ENCODE measurements at regions not wholly inside any gene's neighbourhood (a gene's known extent, or its start where the extent isn't known, plus 50 kb on each side); places are given as distances from the start of the nearest gene placed in this dataset.

DNA sequence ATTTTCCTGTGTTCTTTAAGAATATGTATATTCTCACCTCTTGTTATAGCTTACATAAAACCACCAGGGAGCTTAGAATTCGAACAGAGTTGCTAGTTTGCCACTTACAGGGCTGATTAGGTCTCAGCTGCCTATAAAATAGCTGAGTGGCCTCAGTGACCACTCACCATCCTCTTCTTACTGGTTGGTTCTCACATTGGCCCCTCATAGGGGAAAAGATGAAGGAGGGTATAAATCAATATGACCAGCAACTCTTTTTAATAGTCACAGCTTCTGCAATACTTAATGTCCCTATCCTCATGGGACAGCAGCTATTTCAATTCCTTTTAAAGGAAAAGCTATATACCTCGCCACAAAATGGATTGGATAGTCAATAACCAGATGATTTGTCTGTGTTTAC lies 199.4 kb upstream of the CDH20 start:
- Histone ChIP-seq H3K9me3 (replicated peaks; ENCODE audit: insufficient read depth, low read length) (no peaks in the 10 kb centered on the region), H3K36me3 (replicated peaks; ENCODE audit: insufficient read depth, low read length) (no peaks in the 10 kb centered on the region), H3K9ac (ENCODE audit: low read length) (no peak overlapping the region), H3F3A (ENCODE audit: insufficient read depth, low read length) (no peaks in the 10 kb centered on the region), H2AFZ (ENCODE audit: low read length) (no peak overlapping the region), H3K4me3 (ENCODE audit: low read length) (no peak overlapping the region), H3K79me2 (ENCODE audit: low read length) (no peaks in the 10 kb centered on the region), H3K27me3 (replicated peaks; ENCODE audit: insufficient read depth, low read length) (no peaks in the 10 kb centered on the region), H3K27ac (ENCODE audit: low read length) (no peak overlapping the region), H4K20me1 (ENCODE audit: insufficient read depth, low read length) (no peaks in the 10 kb centered on the region), H3K9me2 (replicated peaks; ENCODE audit: insufficient read depth, low read length) (no peaks in the 10 kb centered on the region), H3K4me1 (ENCODE audit: low read length) (no peaks in the 10 kb centered on the region), H3K4me2 (ENCODE audit: low read depth, low read length) (no peak overlapping the region)
- TF ChIP-seq EZH2phosphoT487 (IDR thresholded peaks at IDR 0.05; ENCODE audit: low read length) (no peak), EZH2 (optimal IDR thresholded peaks at IDR 0.05; ENCODE audit: low read depth, low read length) (no peak), CTCF (IDR thresholded peaks at IDR 0.05; ENCODE audit: low read length) (no peak)
- no peak for DNase-seq

DNA sequence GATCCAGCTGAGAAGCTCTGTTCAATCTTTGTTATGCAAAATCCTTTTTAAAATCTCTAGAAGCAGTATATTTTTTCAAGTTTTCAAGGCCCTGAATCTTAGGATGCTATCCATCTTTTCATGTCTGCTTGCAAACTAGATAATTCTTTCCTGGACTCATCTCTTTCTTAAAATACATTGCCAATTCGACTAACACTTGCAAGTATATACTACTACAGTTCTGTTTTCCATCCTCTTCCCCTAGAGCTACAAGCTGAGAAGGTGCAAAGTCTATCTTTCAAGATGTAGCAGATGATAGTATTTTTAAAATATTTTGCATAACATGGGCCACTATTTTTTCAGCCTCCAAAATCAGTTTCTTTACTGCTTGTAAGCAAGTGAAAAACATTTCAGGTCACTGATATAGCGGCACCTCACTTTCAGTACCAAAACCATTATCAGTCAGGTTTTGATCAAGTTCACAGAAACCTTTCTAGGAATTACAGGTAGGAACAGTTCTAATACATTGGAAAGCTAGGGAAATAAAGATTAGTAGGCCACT lies 196.4 kb upstream of the CDH20 start:
- Histone ChIP-seq H2AFZ (ENCODE audit: low read length) (no peak overlapping the region), H3K4me3 (ENCODE audit: low read length) (no peak overlapping the region), H3K27me3 (replicated peaks; ENCODE audit: insufficient read depth, low read length) (no peaks in the 10 kb centered on the region), H3K4me2 (ENCODE audit: low read depth, low read length) (no peak overlapping the region), H4K20me1 (ENCODE audit: insufficient read depth, low read length) (no peaks in the 10 kb centered on the region), H3K9ac (ENCODE audit: low read length) (no peak overlapping the region), H3K9me2 (replicated peaks; ENCODE audit: insufficient read depth, low read length) (no peaks in the 10 kb centered on the region), H3K27ac (ENCODE audit: low read length) (no peak overlapping the region), H3K9me3 (replicated peaks; ENCODE audit: insufficient read depth, low read length) (no peaks in the 10 kb centered on the region), H3K4me1 (ENCODE audit: low read length) (no peaks in the 10 kb centered on the region), H3K36me3 (replicated peaks; ENCODE audit: insufficient read depth, low read length) (no peaks in the 10 kb centered on the region), H3F3A (ENCODE audit: insufficient read depth, low read length) (no peaks in the 10 kb centered on the region), H3K79me2 (ENCODE audit: low read length) (no peaks in the 10 kb centered on the region)
- DNase-seq: no peak
- TF ChIP-seq EZH2phosphoT487 (IDR thresholded peaks at IDR 0.05; ENCODE audit: low read length) (no peak), EZH2 (optimal IDR thresholded peaks at IDR 0.05; ENCODE audit: low read depth, low read length) (no peak), CTCF (IDR thresholded peaks at IDR 0.05; ENCODE audit: low read length) (no peak)

DNA sequence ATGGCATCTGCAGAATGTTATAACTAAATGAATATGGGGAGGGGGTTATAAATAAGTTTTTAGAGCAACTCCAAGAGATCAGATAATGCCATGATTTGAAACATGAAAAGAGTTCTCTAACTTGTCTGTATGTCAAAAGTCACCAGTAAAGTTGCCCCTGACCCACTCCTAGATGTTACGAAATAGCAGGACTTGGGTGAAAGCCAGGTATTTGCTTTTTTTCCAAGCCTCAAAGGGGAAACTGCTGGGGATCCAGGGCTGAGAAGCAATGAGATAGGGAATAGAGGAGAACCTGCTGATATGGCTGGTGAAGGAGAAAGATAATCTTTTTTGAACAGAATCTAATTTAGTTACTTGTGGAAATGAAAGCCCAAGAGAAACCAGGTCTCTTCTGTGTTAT lies 191.5 kb upstream of the CDH20 start:
- Histone ChIP-seq H4K20me1 (ENCODE audit: insufficient read depth, low read length) (no peaks in the 10 kb centered on the region), H3K9me2 (replicated peaks; ENCODE audit: insufficient read depth, low read length) (no peaks in the 10 kb centered on the region), H3K4me1 (ENCODE audit: low read length) (no peaks in the 10 kb centered on the region), H3K9me3 (replicated peaks; ENCODE audit: insufficient read depth, low read length) (no peaks in the 10 kb centered on the region), H3K27me3 (replicated peaks; ENCODE audit: insufficient read depth, low read length) (no peaks in the 10 kb centered on the region), H3K4me2 (ENCODE audit: low read depth, low read length) (no peak overlapping the region), H3K36me3 (replicated peaks; ENCODE audit: insufficient read depth, low read length) (no peaks in the 10 kb centered on the region), H3K4me3 (ENCODE audit: low read length) (no peak overlapping the region), H3K79me2 (ENCODE audit: low read length) (no peaks in the 10 kb centered on the region), H2AFZ (ENCODE audit: low read length) (no peak overlapping the region), H3K9ac (ENCODE audit: low read length) (no peak overlapping the region), H3K27ac (ENCODE audit: low read length) (no peak overlapping the region), H3F3A (ENCODE audit: insufficient read depth, low read length) (no peaks in the 10 kb centered on the region)
- TF ChIP-seq EZH2phosphoT487 (IDR thresholded peaks at IDR 0.05; ENCODE audit: low read length) (no peak), EZH2 (optimal IDR thresholded peaks at IDR 0.05; ENCODE audit: low read depth, low read length) (no peak), CTCF (IDR thresholded peaks at IDR 0.05; ENCODE audit: low read length) (no peak)
- no peak for DNase-seq
